OCI-LY7 (cell line): ENCODE measurements at regions not wholly inside any gene's neighbourhood (a gene's known extent, or its start where the extent isn't known, plus 50 kb on each side); places are given as distances from the start of the nearest gene placed in this dataset.
"Not testable (repeated sequence)": the region's sequence is repeated elsewhere in the genome, so short reads cannot be mapped to it uniquely, and the experiment has no call there.

Source experiments
- CTCF ChIP-seq: fragments of 200-600 bp; sonication (generic); conservative IDR thresholded peaks from 2 replicates; pipeline ENCODE4 v1.5.1; 2014; ENCODE audit warnings: mild to moderate bottlenecking, antibody characterized with exemption, low read length, moderate library complexity, mixed read lengths
- EZH2phosphoT487 ChIP-seq: fragments of 200-600 bp; sonication (generic); IDR thresholded peaks from 2 replicates; pipeline ENCODE4 v1.6.1; 2018; ENCODE audit warnings: low read depth, borderline replicate concordance, mild to moderate bottlenecking, mixed run types, antibody characterized with exemption, low read length, moderate library complexity, mixed read lengths

DNA sequence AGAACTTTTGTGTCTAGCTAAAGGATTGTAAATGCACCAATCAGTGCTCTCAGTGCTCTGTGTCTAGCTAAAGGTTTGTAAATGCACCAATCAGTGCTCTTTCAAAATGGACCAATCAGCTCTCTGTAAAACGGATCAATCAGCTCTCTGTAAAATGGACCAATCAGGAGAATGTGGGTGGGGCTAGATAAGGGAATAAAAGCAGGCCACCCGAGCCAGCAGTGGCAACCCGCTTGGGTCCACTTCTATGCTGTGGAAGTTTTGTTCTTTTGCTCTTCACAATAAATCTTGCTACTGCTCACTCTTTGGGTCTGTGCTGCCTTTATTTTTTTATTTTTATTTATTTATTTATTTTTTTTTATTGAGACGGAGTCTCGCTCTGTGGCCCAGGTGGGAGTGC is 957.3 kb upstream of the GJE1 start:
- TF ChIP-seq CTCF, EZH2phosphoT487: not testable (repeated sequence)
